CD4-positive, CD25-positive, alpha-beta regulatory T cell (primary cell): ENCODE measurements at regions not wholly inside any gene's neighbourhood (a gene's known extent, or its start where the extent isn't known, plus 50 kb on each side); places are given as distances from the start of the nearest gene placed in this dataset.
A peak's percentile ranks its signal among the peaks of the same experiment; 100 is the strongest.

Source experiments
- ATAC-seq, 2 donors: fragments of 150-1000 bp; cut with Tn5 transposase; one replicate each; pipeline ENCODE4 v1.10.0; 2021; ENCODE audit warnings: low read depth in 2 of 2, moderate number of reproducible peaks in 2 of 2, moderate library complexity in 1 of 2
- DNase-seq, 3 donors: peaks; one replicate each; pipeline versions ENCODE4 v3.0.0 to v3.0.0-alpha.2; 2012 to 2022; ENCODE audit warnings: mixed read lengths in 1 of 3
- H3K27ac ChIP-seq: one replicate; pipeline ENCODE4 v1.7.0; 2013; ENCODE audit warnings: mild to moderate bottlenecking, low read length; ENCODE audit not compliant: insufficient read depth, poor library complexity, severe bottlenecking
- H3K27me3 ChIP-seq: one replicate; pipeline ENCODE4 v1.7.0; 2013; ENCODE audit warnings: low read length; ENCODE audit not compliant: control insufficient read depth, insufficient read depth
- H3K36me3 ChIP-seq: one replicate; pipeline ENCODE4 v1.7.0; 2013; ENCODE audit warnings: mild to moderate bottlenecking, low read length, moderate library complexity; ENCODE audit not compliant: control insufficient read depth, insufficient read depth
- H3K4me1 ChIP-seq: 2 replicates; pipeline ENCODE4 v1.7.0; 2013; ENCODE audit warnings: mild to moderate bottlenecking, low read length; ENCODE audit not compliant: insufficient read depth, control insufficient read depth, poor library complexity, severe bottlenecking
- H3K4me3 ChIP-seq: one replicate; pipeline ENCODE4 v1.7.0; 2013; ENCODE audit warnings: low read depth, mild to moderate bottlenecking, low read length, moderate library complexity
- H3K9me3 ChIP-seq, 2 experiments: 1 replicate in 1 of 2; 2 replicates in 1 of 2; pipeline ENCODE4 v1.7.0; 2013; ENCODE audit warnings: low read length in 2 of 2, mild to moderate bottlenecking in 1 of 2, moderate library complexity in 1 of 2; ENCODE audit not compliant: control insufficient read depth in 2 of 2
- H3K27ac Mint-ChIP-seq, 3 donors: one replicate each; pipeline ENCODE4 v1.8.0; 2020 to 2022; ENCODE audit warnings: mild to moderate bottlenecking in 3 of 3, mixed read lengths in 3 of 3, moderate library complexity in 2 of 3
- H3K27me3 Mint-ChIP-seq: one replicate; pipeline ENCODE4 v1.8.0; 2022; ENCODE audit warnings: mild to moderate bottlenecking, mixed read lengths
- H3K36me3 Mint-ChIP-seq: one replicate; pipeline ENCODE4 v1.8.0; 2020; ENCODE audit warnings: mixed read lengths
- H3K4me1 Mint-ChIP-seq, 4 donors: one replicate each; pipeline ENCODE4 v1.8.0; 2020 to 2022; ENCODE audit warnings: mixed read lengths in 4 of 4, mild to moderate bottlenecking in 1 of 4
- H3K4me3 Mint-ChIP-seq, 4 donors: one replicate each; pipeline ENCODE4 v1.8.0; 2020 to 2022; ENCODE audit warnings: mild to moderate bottlenecking in 4 of 4, mixed read lengths in 4 of 4, moderate library complexity in 3 of 4
- H3K9me3 Mint-ChIP-seq, 7 donors: one replicate each; pipeline ENCODE4 v1.8.0; 2020 to 2022; ENCODE audit warnings: mixed read lengths in 7 of 7, mild to moderate bottlenecking in 3 of 7, moderate library complexity in 2 of 7

- Mint-ChIP-seq H3K27ac (peak overlapping the region in 1 of 3 donors; percentile 27), H3K27me3 (peaks cover 14% of the 10 kb centered on the region), H3K36me3 (no peaks in the 10 kb centered on the region), H3K4me3 (no peak overlapping the region), H3K9me3 (no peaks in the 10 kb centered on the region), H3K4me1 (peaks cover 0 to 2% (median 0%) of the 10 kb centered on the region in 4 donors)
- no peaks in the 10 kb centered on the region for H3K36me3 ChIP-seq
- DNase-seq: no peak
- H3K27me3 ChIP-seq: no peaks in the 10 kb centered on the region
- H3K27ac ChIP-seq: no peak overlapping the region
- no peaks in the 10 kb centered on the region for H3K4me1 ChIP-seq
- no peaks in the 10 kb centered on the region for H3K9me3 ChIP-seq
- H3K4me3 ChIP-seq: no peak overlapping the region
- no peak for ATAC-seq
Observed at GRCh38 chr1:228960705-228961104, 225.4 kb downstream of the RHOU start.

DNA sequence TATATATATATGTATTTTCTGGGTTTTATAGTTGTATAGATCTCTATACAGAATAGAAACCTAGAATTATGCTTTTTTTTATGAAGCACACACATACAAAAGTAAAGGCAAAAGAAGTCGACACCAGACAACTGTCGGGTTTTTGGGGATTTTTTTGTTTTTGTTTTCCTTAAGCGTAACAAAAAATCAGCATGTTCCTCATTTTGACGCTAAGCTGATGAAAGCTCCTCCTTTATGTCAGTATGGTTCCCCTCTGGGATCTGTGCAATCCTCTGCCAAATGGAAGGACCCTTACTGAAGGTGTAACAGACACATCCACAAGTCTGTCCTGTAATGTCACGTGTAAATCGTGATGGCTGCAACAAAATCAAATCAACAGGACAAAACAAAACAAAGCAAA lies 226.2 kb downstream of the RHOU start:
- no peaks in the 10 kb centered on the region for H3K9me3 Mint-ChIP-seq
- ATAC-seq: no peak
- H3K27me3 Mint-ChIP-seq: peaks cover 14% of the 10 kb centered on the region
- Histone ChIP-seq H3K27me3 (no peaks in the 10 kb centered on the region), H3K36me3 (no peaks in the 10 kb centered on the region), H3K9me3 (no peaks in the 10 kb centered on the region), H3K27ac (no peak overlapping the region), H3K4me3 (no peak overlapping the region), H3K4me1 (no peaks in the 10 kb centered on the region)
- no peak overlapping the region for H3K4me3 Mint-ChIP-seq
- no peak for DNase-seq
- H3K27ac Mint-ChIP-seq: no peak overlapping the region
- no peaks in the 10 kb centered on the region for H3K36me3 Mint-ChIP-seq
- H3K4me1 Mint-ChIP-seq: peaks cover 0 to 2% (median 0%) of the 10 kb centered on the region in 4 donors

DNA sequence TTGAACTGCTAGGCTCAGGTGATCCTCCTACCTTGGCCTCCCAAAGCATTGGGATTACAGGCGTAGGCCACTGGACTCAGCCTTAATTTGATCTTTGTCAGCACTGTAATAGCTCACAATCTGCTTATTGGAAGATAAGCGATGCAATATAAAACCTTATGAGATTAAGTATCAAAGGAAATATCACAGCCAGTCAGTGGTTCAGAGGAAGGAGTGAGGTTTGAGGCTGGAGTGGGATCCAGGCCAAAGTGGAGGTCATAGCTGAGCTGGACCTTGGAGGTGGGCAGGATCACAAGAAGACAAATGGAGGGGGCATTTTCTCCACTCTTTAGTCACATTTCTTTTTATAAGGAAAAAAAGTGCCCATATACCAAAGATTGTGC lies 228.5 kb downstream of the RHOU start:
- Histone ChIP-seq H3K4me1 (no peaks in the 10 kb centered on the region), H3K36me3 (no peaks in the 10 kb centered on the region), H3K27me3 (no peaks in the 10 kb centered on the region), H3K9me3 (no peaks in the 10 kb centered on the region), H3K27ac (no peak overlapping the region), H3K4me3 (no peak overlapping the region)
- Mint-ChIP-seq H3K9me3 (no peaks in the 10 kb centered on the region), H3K4me1 (peaks cover 0 to 2% (median 0%) of the 10 kb centered on the region in 4 donors), H3K27ac (no peak overlapping the region), H3K36me3 (no peaks in the 10 kb centered on the region), H3K4me3 (no peak overlapping the region), H3K27me3 (peaks cover 27% of the 10 kb centered on the region)
- no peak for ATAC-seq
- DNase-seq: no peak

GRCh38 chr1:228964178-228965089 lies 229.2 kb downstream of the RHOU start:
- no peak for DNase-seq
- H3K27ac Mint-ChIP-seq: no peak overlapping the region
- peaks cover 24% of the 10 kb centered on the region for H3K27me3 Mint-ChIP-seq

DNA sequence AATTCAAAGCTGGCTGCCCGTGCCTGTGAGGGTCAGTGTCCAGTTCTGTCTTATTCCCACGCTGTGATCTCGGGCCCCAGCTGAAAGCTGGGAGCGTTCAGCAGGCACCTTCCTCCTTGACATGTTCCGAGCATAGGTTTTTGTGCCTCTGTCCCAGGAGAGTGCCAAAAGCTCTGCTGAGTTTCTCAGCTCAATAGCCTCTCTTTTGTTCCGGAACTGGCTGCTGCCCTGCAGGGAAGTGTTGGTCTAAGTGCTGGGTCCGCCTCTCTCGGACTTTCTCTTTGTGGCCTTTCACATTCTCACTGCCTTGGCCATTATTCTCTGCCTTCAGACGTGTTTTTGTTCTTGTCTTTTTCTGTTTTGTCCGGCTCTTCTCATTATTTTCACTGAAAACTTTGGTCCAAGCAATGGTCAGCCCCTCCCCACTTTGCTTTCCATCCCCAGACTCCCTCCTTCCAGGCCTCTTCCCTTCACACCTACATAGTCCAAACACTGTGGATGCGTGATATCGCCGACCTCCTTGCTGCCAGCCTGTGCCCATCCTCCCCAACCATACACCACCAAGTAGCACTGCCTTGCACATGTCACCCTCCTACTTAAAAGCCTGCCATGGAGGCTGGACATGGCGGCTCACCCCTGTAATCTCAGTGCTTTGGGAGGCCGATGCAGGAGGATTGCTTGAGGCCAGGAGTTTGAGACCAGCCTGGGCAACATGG lies 233.8 kb downstream of the RHOU start:
- ATAC-seq (no peak), DNase-seq (no peak)
- H3K36me3 Mint-ChIP-seq: no peaks in the 10 kb centered on the region
- Histone ChIP-seq H3K27ac (no peak overlapping the region), H3K4me3 (no peak overlapping the region), H3K36me3 (no peaks in the 10 kb centered on the region), H3K4me1 (no peaks in the 10 kb centered on the region), H3K27me3 (no peaks in the 10 kb centered on the region), H3K9me3 (no peaks in the 10 kb centered on the region)
- H3K27ac Mint-ChIP-seq: no peak overlapping the region
- H3K4me3 Mint-ChIP-seq: no peak overlapping the region
- no peaks in the 10 kb centered on the region for H3K4me1 Mint-ChIP-seq
- H3K27me3 Mint-ChIP-seq: peaks cover 13% of the 10 kb centered on the region
- H3K9me3 Mint-ChIP-seq: peaks cover 0 to 1% (median 0%) of the 10 kb centered on the region in 7 donors

More at GRCh38 chr1:228964178-228965089, 229.2 kb downstream of the RHOU start:
- Histone ChIP-seq H3K27ac (no peak overlapping the region), H3K4me1 (no peaks in the 10 kb centered on the region), H3K9me3 (no peaks in the 10 kb centered on the region), H3K4me3 (no peak overlapping the region), H3K36me3 (no peaks in the 10 kb centered on the region), H3K27me3 (no peaks in the 10 kb centered on the region)
- Mint-ChIP-seq H3K4me3 (no peak overlapping the region), H3K9me3 (no peaks in the 10 kb centered on the region), H3K36me3 (no peaks in the 10 kb centered on the region), H3K4me1 (peaks cover 0 to 2% (median 0%) of the 10 kb centered on the region in 4 donors)
- no peak for ATAC-seq

DNA sequence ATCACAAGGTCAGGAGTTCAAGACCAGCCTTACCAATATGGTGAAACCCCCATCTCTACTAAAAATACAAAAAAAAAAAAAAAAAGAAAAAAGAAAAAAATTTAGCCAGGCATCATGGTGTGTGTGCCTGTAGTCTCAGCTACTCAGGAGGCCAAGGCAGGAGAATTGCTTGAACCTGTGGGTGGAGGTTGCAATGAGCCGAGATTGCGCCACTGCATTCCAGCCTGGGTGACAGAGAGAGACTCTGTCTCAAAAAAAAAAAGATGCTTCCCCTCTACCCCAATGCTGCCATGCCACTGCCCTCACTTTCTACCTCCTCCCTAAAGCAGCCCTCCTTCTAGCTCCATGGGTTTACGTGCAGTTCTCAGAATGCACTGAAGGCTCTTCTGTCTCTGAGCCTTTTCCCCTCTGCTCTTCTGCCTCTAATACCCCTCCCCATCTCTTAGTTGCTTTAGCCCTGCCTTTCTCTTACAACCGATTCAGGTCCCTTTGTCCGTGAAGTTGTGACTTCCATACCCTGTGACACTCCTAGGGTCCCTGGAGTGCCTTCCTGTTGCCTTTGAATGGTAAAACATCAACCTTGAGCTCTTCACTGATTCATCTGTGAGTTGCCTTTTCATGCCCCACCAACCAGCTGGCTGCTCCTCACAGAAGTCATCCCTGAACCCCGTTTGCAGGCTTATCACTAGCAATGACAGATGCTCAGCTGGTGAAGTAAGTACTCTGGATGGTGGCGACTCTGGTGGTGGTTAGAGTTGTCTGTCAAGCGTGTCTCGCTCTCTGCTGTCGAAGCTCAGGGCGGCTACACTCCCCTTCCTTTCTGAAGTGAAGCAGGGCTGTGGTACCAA lies 234.9 kb downstream of the RHOU start:
- H3K4me1 Mint-ChIP-seq: no peaks in the 10 kb centered on the region

DNA sequence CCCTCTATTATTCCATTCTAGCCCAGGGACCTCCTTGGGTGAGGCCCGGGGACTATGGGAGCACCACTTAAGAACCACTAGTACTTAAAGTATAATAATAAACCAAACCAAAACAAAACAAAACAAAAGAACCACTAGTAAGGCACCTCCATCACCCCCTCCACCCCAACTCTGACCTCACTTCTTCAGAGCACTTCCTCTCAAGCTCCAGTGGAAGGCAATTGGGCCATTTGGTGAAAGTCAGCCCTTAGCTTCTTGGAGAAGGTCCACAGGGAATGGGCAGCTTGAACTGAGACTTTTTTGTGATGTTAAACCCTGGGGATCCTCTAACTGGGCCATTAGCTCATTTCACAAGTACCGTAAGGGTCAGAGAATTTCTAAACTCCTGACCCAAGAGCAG lies 237.3 kb downstream of the RHOU start:
- no peak for ATAC-seq
- Mint-ChIP-seq H3K36me3 (no peaks in the 10 kb centered on the region), H3K27me3 (peaks cover 4% of the 10 kb centered on the region), H3K9me3 (peaks cover 0 to 1% (median 0%) of the 10 kb centered on the region in 7 donors), H3K4me3 (no peak overlapping the region), H3K27ac (no peak overlapping the region), H3K4me1 (no peaks in the 10 kb centered on the region)
- no peaks in the 10 kb centered on the region for H3K4me1 ChIP-seq
- no peaks in the 10 kb centered on the region for H3K36me3 ChIP-seq
- no peak overlapping the region for H3K27ac ChIP-seq
- no peaks in the 10 kb centered on the region for H3K9me3 ChIP-seq
- H3K4me3 ChIP-seq: no peak overlapping the region
- H3K27me3 ChIP-seq: no peaks in the 10 kb centered on the region
- DNase-seq: peak in 1 of 3 donors; percentile 8

More for the DNA sequence above, 234.9 kb downstream of the RHOU start:
- DNase-seq: no peak
- Mint-ChIP-seq H3K9me3 (peaks cover 0 to 1% (median 0%) of the 10 kb centered on the region in 7 donors), H3K27me3 (peaks cover 13% of the 10 kb centered on the region), H3K36me3 (no peaks in the 10 kb centered on the region), H3K4me3 (no peak overlapping the region), H3K27ac (no peak overlapping the region)
- Histone ChIP-seq H3K27me3 (no peaks in the 10 kb centered on the region), H3K27ac (no peak overlapping the region), H3K36me3 (no peaks in the 10 kb centered on the region), H3K9me3 (no peaks in the 10 kb centered on the region), H3K4me1 (no peaks in the 10 kb centered on the region), H3K4me3 (no peak overlapping the region)
- no peak for ATAC-seq
